Neuronal stem cell (in vitro differentiated cells): ENCODE measurements at regions not wholly inside any gene's neighbourhood (a gene's known extent, or its start where the extent isn't known, plus 50 kb on each side); places are given as distances from the start of the nearest gene placed in this dataset.

Experiments
- DNase-seq: peaks from one replicate; pipeline ENCODE4 v3.0.0-alpha.2; 2013; ENCODE audit warnings: low spot score
- H2AFZ ChIP-seq: one replicate; pipeline ENCODE4 v1.6.1; 2013; ENCODE audit warnings: mild to moderate bottlenecking, low read length, inconsistent platforms
- H2AK5ac ChIP-seq: 2 replicates; pipeline ENCODE4 v1.6.1; 2013; ENCODE audit warnings: low read depth, mild to moderate bottlenecking, inconsistent platforms, low read length, moderate library complexity, mixed read lengths
- H2BK120ac ChIP-seq: 2 replicates; pipeline ENCODE4 v1.6.1; 2013; ENCODE audit warnings: low read depth, mild to moderate bottlenecking, inconsistent platforms, low read length, moderate library complexity, mixed read lengths
- H2BK12ac ChIP-seq: one replicate; pipeline ENCODE4 v1.6.1; 2013; ENCODE audit warnings: low read length, inconsistent platforms
- H2BK15ac ChIP-seq: 2 replicates; pipeline ENCODE4 v1.6.1; 2013; ENCODE audit warnings: mild to moderate bottlenecking, low read length, inconsistent platforms, mixed read lengths
- H2BK5ac ChIP-seq: one replicate; pipeline ENCODE4 v1.6.1; 2013; ENCODE audit warnings: inconsistent platforms, mild to moderate bottlenecking, low read length, moderate library complexity
- H3K14ac ChIP-seq: one replicate; pipeline ENCODE4 v1.6.1; 2013; ENCODE audit warnings: low read length, inconsistent platforms
- H3K18ac ChIP-seq: 2 replicates; pipeline ENCODE4 v1.6.1; 2013; ENCODE audit warnings: low read length, inconsistent platforms
- H3K23ac ChIP-seq: 2 replicates; pipeline ENCODE4 v1.6.1; 2013; ENCODE audit warnings: low read depth, mild to moderate bottlenecking, mixed read lengths, low read length, inconsistent platforms; ENCODE audit not compliant: poor library complexity
- H3K27ac ChIP-seq: replicated peaks from 3 replicates; pipeline ENCODE4 v1.5.1; 2013; ENCODE audit warnings: low read length, inconsistent platforms
- H3K27me3 ChIP-seq, 3 experiments: 2 replicates each; pipeline ENCODE4 v1.6.1; 2013; ENCODE audit warnings: low read length in 3 of 3, mild to moderate bottlenecking in 2 of 3, inconsistent platforms in 1 of 3, low read depth in 1 of 3, mixed read lengths in 1 of 3, moderate library complexity in 1 of 3; ENCODE audit not compliant: control insufficient read depth in 3 of 3, insufficient read depth in 3 of 3
- H3K36me3 ChIP-seq, 2 donors: replicated peaks in 1 of 2; 2 replicates each; pipeline ENCODE4 v1.6.1; 2013; ENCODE audit warnings: low read length in 2 of 2; ENCODE audit not compliant: control insufficient read depth in 2 of 2, insufficient read depth in 2 of 2
- H3K4ac ChIP-seq: 2 replicates; pipeline ENCODE4 v1.6.1; 2013; ENCODE audit warnings: inconsistent platforms, mild to moderate bottlenecking, low read length, moderate library complexity
- H3K4me1 ChIP-seq, 2 donors: 1 replicate in 1 of 2; 2 replicates in 1 of 2; pipeline ENCODE4 v1.6.1; 2013; ENCODE audit warnings: low read length in 2 of 2, low read depth in 1 of 2; ENCODE audit not compliant: control insufficient read depth in 2 of 2, insufficient read depth in 1 of 2
- H3K4me2 ChIP-seq: one replicate; pipeline ENCODE4 v1.6.1; 2013; ENCODE audit warnings: mild to moderate bottlenecking, low read length, inconsistent platforms; ENCODE audit not compliant: insufficient read depth, poor library complexity, severe bottlenecking
- H3K4me3 ChIP-seq, 2 donors: 2 replicates each; pipeline ENCODE4 v1.5.1; 2013; ENCODE audit warnings: low read length in 2 of 2, mild to moderate bottlenecking in 2 of 2, inconsistent platforms in 1 of 2, moderate library complexity in 1 of 2
- H3K79me1 ChIP-seq: one replicate; pipeline ENCODE4 v1.6.1; 2013; ENCODE audit warnings: low read depth, mild to moderate bottlenecking, inconsistent platforms, low read length, moderate library complexity
- H3K9ac ChIP-seq: one replicate; pipeline ENCODE4 v1.6.1; 2013; ENCODE audit warnings: mild to moderate bottlenecking, low read depth, low read length, inconsistent platforms; ENCODE audit not compliant: poor library complexity
- H3K9me3 ChIP-seq, 2 donors: replicated peaks in 1 of 2; 2 replicates each; pipeline versions ENCODE3 to v1.6.1; 2013; ENCODE audit warnings: low read length in 2 of 2, mild to moderate bottlenecking in 2 of 2, inconsistent platforms in 1 of 2, low read depth in 1 of 2, mixed read lengths in 1 of 2, moderate library complexity in 1 of 2; ENCODE audit not compliant: control insufficient read depth in 2 of 2, insufficient read depth in 1 of 2
- H4K8ac ChIP-seq: one replicate; pipeline ENCODE4 v1.6.1; 2013; ENCODE audit warnings: low read depth, mild to moderate bottlenecking, inconsistent platforms, low read length, moderate library complexity
- H4K91ac ChIP-seq: one replicate; pipeline ENCODE4 v1.6.1; 2013; ENCODE audit warnings: low read length, low read depth, mild to moderate bottlenecking, inconsistent platforms; ENCODE audit not compliant: poor library complexity
- WGBS, 2 donors: extraction: QIAGEN DNeasy Blood & Tissue Kit; methylation state at CpG; one replicate each; pipeline ENCODE4 v1.1.7; 2013; ENCODE audit warnings: missing lambda C conversion rate in 2 of 2, mixed read lengths in 1 of 2; ENCODE audit not compliant: insufficient read length in 2 of 2, insufficient replicate concordance in 1 of 2; ENCODE audit errors: extremely low coverage in 2 of 2; 5-methylcytosine and 5-hydroxymethylcytosine counted together

- Histone ChIP-seq H3K9me3 (no peaks in the 10 kb centered on the region), H3K36me3 (no peaks in the 10 kb centered on the region), H2AFZ (no peak overlapping the region), H3K18ac (no peak overlapping the region), H2BK120ac (no peak overlapping the region), H2BK12ac (no peak overlapping the region), H3K14ac (no peak overlapping the region), H3K4me1 (no peaks in the 10 kb centered on the region), H3K27me3 (no peaks in the 10 kb centered on the region), H3K4me3 (no peak overlapping the region), H2AK5ac (no peak overlapping the region), H3K4me2 (no peak overlapping the region), H3K27ac (no peak overlapping the region), H3K9ac (no peak overlapping the region), H3K4ac (no peak overlapping the region), H4K8ac (no peak overlapping the region), H3K23ac (no peak overlapping the region), H2BK15ac (no peak overlapping the region), H4K91ac (no peak overlapping the region), H3K79me1 (no peaks in the 10 kb centered on the region), H2BK5ac (no peak overlapping the region)
- DNase-seq, result no peak
- WGBS, 2 donors, result no CpG with 5 or more reads among the region's 1 CpG
Measured at GRCh38 chr16:13312063-13312462, 410.7 kb downstream of the SHISA9 start.

- DNase-seq, result no peak
- no peak overlapping the region for H3K4ac ChIP-seq
Measured at GRCh38 chr16:13313351-13313750, 412.0 kb downstream of the SHISA9 start.

GRCh38 chr16:13314633-13315032 lies 413.2 kb downstream of the SHISA9 start:
- Histone ChIP-seq H4K91ac (no peak overlapping the region), H3K18ac (no peak overlapping the region), H3K14ac (no peak overlapping the region), H2BK15ac (no peak overlapping the region), H4K8ac (no peak overlapping the region), H3K4me2 (no peak overlapping the region), H2AFZ (no peak overlapping the region), H3K79me1 (no peaks in the 10 kb centered on the region), H3K9me3 (no peaks in the 10 kb centered on the region), H3K4me3 (no peak overlapping the region), H3K4me1 (no peaks in the 10 kb centered on the region), H3K27ac (no peak overlapping the region), H2BK5ac (no peak overlapping the region), H2AK5ac (no peak overlapping the region), H3K36me3 (no peaks in the 10 kb centered on the region), H2BK12ac (no peak overlapping the region), H3K9ac (no peak overlapping the region), H3K27me3 (no peaks in the 10 kb centered on the region), H3K4ac (no peak overlapping the region), H2BK120ac (no peak overlapping the region), H3K23ac (no peak overlapping the region)
- WGBS, 2 donors, result no CpG with 5 or more reads among the region's 2 CpGs
- no peak for DNase-seq

More at GRCh38 chr16:13313351-13313750, 412.0 kb downstream of the SHISA9 start:
- H3K9ac ChIP-seq, result no peak overlapping the region
- no peak overlapping the region for H2BK120ac ChIP-seq
- no peak overlapping the region for H3K18ac ChIP-seq
- H2AFZ ChIP-seq, result no peak overlapping the region
- no peaks in the 10 kb centered on the region for H3K27me3 ChIP-seq
- H2AK5ac ChIP-seq, result no peak overlapping the region
- no peak overlapping the region for H3K14ac ChIP-seq
- no peak overlapping the region for H4K8ac ChIP-seq
- no peaks in the 10 kb centered on the region for H3K9me3 ChIP-seq
- no peaks in the 10 kb centered on the region for H3K4me1 ChIP-seq
- H4K91ac ChIP-seq, result no peak overlapping the region
- H3K27ac ChIP-seq, result no peak overlapping the region
- H2BK5ac ChIP-seq, result no peak overlapping the region
- H3K4me3 ChIP-seq, result no peak overlapping the region
- no peak overlapping the region for H2BK15ac ChIP-seq
- H3K4me2 ChIP-seq, result no peak overlapping the region
- H3K36me3 ChIP-seq, result no peaks in the 10 kb centered on the region
- no peaks in the 10 kb centered on the region for H3K79me1 ChIP-seq
- H3K23ac ChIP-seq, result no peak overlapping the region
- no peak overlapping the region for H2BK12ac ChIP-seq

- DNase-seq, result no peak
- Histone ChIP-seq H2BK120ac (no peak overlapping the region), H3K4ac (no peak overlapping the region), H3K18ac (no peak overlapping the region), H2AK5ac (no peak overlapping the region), H3K4me3 (no peak overlapping the region), H3K4me1 (no peaks in the 10 kb centered on the region), H4K91ac (no peak overlapping the region), H3K36me3 (no peaks in the 10 kb centered on the region), H4K8ac (no peak overlapping the region), H3K23ac (no peak overlapping the region), H2BK5ac (no peak overlapping the region), H3K27me3 (no peaks in the 10 kb centered on the region), H3K9me3 (no peaks in the 10 kb centered on the region), H3K9ac (no peak overlapping the region), H2BK12ac (no peak overlapping the region), H3K79me1 (no peaks in the 10 kb centered on the region), H3K4me2 (no peak overlapping the region), H2BK15ac (no peak overlapping the region), H2AFZ (no peak overlapping the region), H3K14ac (no peak overlapping the region), H3K27ac (no peak overlapping the region)
- no CpG with 5 or more reads among the region's 5 CpGs for WGBS, 2 donors
Measured at GRCh38 chr16:13315642-13316427, 414.4 kb downstream of the SHISA9 start.
